PC-9 (cell line): ENCODE measurements at regions not wholly inside any gene's neighbourhood (a gene's known extent, or its start where the extent isn't known, plus 50 kb on each side); places are given as distances from the start of the nearest gene placed in this dataset.

Experiments
- CTCF ChIP-seq: fragments of 200-600 bp; sonication (generic); conservative IDR thresholded peaks from 2 replicates; pipeline ENCODE4 v1.6.1; 2017; ENCODE audit warnings: mixed run types, antibody characterized with exemption, mild to moderate bottlenecking, moderate library complexity
- EZH2 ChIP-seq: fragments of 200-600 bp; sonication (generic); IDR thresholded peaks from 2 replicates; pipeline ENCODE4 v1.8.0; 2017; ENCODE audit warnings: antibody characterized with exemption, low read depth

DNA sequence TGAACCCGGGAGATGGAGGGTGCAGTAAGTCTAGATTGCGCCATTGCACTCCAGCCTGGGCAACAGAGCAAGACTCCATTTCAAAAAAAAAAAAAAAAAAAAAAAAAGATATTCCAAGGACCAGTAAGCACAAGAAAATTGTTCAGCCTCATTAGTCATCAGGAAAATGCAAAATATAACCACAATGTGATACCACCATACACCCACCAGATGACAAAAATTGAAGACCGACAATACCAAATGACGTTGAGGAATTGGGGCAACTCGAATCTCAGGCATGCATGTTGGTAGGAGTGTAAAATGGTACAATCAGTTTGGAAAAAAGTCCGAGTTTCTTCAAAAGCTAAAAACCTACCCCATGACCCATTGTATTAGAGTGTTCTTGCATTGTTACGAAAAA lies 130.2 kb upstream of the FAM9B start:
- TF ChIP-seq CTCF (no peak), EZH2 (no peak)
